HG03045 (cell line): ENCODE measurements at regions not wholly inside any gene's neighbourhood (a gene's known extent, or its start where the extent isn't known, plus 50 kb on each side); places are given as distances from the start of the nearest gene placed in this dataset.
"Not testable (repeated sequence)": the region's sequence is repeated elsewhere in the genome, so short reads cannot be mapped to it uniquely, and the experiment has no call there.

Experiments used
- ATAC-seq: cut with Tn5 transposase; IDR thresholded peaks from one replicate; pipeline ENCODE4 v1.9.1; 2021; ENCODE audit warnings: mild to moderate bottlenecking, moderate library complexity; ENCODE audit not compliant: unreplicated experiment

GRCh38 chr2:156006721-156007618, 325.6 kb downstream of the NR4A2 start:
- no peak for ATAC-seq

DNA sequence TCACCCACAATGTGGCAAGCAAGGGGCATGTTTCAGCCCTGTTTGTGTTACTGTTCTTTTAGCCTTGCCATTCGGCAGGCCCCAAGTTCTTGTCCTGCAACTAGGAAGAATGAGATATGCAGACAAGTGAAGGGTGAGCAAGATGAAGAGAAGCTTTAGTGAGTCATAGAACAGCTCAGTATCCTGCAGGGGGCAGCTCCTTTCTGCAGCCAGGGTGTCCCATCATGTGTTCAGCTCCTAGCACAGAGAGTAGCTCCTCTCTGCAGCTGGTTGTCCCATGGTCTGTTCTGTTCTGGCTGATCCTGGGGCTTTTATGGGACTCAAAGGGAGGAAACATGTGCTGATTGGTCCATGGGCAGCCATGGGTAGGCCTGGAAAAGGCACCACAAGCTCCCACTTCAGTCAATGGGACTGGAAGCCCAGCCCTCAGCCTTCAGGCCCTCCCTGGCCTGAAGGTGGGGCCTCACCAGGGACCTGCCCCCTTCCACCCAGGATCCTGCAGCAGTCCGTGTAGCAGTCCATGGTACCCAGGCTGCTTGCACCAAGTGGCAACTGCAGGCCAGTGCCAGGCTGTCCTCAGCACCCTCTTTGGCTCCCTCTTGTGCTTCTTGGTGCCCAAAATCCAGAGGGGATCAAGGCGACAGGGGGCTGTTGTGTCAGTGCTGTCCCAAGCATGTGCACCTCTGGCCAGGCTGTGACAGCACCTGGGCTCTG, 326.4 kb downstream of the NR4A2 start:
- ATAC-seq, result no peak

DNA sequence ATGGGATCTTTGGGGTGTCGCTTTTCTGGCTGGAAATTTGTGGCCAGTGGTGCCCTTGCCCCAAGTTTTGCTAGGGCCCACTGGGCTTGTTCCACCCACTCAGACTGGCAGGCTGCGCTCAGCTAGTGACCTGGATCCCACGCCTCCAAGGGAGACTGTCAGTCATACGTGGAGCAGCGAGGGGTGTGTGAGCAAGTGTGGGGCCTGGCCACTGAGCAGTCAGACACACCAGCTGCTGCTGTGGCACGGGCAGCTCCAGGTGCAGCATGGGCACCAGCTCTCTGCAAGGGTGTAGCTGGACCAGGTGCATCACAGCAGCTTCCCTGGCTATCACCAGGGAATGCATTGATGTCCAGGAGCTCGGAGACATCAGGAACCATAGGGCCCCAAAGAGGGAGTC, 327.0 kb downstream of the NR4A2 start:
- no peak for ATAC-seq

DNA sequence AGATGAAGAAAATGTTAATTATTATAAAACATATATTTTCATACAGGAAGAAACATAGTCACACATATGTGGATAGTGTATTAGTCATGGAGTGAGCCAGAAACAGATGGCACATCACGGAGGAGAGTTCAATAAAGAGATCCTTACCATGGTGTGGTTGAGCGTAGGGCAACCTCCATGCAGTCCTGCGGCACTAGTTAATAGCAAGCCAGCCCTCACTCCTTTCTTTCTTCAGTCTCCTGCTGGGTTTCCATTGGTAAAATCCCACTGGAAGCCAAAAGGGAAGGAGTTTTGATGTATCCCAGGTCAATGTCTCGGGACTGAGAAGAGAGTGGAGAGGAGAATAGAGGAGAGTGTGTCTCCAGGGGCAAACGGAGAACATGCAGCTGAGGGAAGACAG, 328.1 kb downstream of the NR4A2 start:
- no peak for ATAC-seq

DNA sequence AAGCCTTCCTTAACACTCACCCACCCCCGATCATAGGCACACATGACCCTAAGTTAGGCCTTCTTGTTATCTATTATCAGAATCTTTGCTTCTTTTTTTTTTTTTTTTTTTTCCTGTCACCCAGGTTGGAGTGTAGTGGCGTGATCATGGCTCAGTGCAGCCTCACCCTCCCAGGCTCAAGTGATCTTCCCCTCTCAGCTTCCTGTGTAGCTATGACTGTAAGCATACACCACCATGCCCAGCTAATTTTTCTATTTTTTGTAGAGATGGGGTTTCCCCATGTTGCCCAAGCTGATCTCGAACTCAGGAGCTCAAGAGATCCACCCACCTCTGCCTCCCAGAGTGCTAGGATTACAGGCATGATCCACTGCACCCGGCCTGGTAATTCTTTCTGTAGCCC, 328.7 kb downstream of the NR4A2 start:
- no peak for ATAC-seq

- ATAC-seq, result no peak
Observed at GRCh38 chr2:156001851-156002250, 330.7 kb downstream of the NR4A2 start.

- ATAC-seq, result no peak
Observed at GRCh38 chr2:155997538-155997937, 335.0 kb downstream of the NR4A2 start.

DNA sequence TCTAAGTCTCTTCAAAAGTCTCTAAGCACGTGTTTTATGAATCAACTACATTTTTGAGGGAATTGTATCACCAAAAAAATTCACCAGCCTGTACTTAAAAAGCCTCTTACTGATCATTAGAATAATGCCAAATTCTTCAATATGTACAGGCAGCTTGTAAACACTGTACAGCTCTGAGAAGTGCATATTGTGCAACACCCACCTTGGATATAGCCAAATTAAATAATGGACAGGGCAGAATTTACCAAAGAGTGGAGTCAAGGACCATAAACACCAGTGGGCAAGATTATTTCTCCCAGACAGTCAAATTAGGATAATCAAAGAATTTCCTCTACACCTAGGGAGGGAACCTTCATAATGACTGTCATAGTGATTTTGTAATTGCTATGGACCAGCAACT, 338.2 kb downstream of the NR4A2 start:
- no peak for ATAC-seq

- no peak for ATAC-seq
Observed at GRCh38 chr2:155983845-155984244, 348.7 kb downstream of the NR4A2 start.

- no peak for ATAC-seq
Observed at GRCh38 chr2:155982135-155982534, 350.4 kb downstream of the NR4A2 start.

GRCh38 chr2:155980941-155981560, 351.5 kb downstream of the NR4A2 start:
- no peak for ATAC-seq

DNA sequence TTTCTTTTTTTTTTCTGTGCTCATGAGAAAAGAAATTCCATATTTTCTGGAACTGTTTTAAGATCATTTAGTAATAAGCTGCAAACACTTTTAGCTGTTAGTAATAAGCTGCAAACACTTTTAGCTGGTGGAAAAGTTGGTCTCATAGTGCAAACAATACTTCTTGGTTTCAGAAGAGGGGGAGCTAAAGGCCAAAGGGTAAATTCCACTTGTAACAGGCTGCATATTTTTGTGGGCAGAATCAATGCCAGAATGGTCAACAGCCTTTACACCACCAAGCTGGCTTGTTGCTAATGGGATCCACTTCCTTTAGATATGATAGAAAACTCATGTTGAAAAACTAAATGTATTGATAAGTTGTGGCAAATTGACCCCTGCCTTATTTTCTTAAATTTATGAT, 356.8 kb downstream of the NR4A2 start:
- no peak for ATAC-seq

- ATAC-seq, result no peak
Observed at GRCh38 chr2:155972916-155973315, 359.6 kb downstream of the NR4A2 start.

GRCh38 chr2:155966064-155966471, 366.5 kb downstream of the NR4A2 start:
- not testable (repeated sequence) for ATAC-seq

GRCh38 chr2:155965415-155966063, 367.0 kb downstream of the NR4A2 start:
- no peak for ATAC-seq

- no peak for ATAC-seq
Observed at GRCh38 chr2:155961641-155962040, 370.9 kb downstream of the NR4A2 start.

DNA sequence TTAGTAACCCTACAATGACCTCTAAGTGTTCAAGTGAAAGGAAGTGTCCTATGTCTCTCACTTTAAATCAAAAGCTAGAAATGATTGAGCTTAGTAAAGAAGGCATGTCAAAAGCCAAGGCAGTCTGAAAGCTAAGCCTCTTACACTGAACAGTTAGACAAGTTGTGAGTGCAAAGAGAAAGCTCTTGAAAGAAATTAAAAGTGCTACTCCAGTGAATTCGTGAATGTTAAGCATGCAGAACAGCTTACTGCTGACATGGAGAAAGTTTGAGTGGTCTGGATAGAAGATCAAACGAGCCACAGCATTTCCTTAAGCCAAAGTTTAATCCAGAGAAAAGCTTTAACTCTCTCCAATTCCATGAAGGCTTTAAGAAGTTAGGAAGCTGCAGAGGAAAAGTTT, 373.7 kb downstream of the NR4A2 start:
- no peak for ATAC-seq

- ATAC-seq, result no peak
Observed at GRCh38 chr2:155947069-155947468, 385.5 kb downstream of the NR4A2 start.

- ATAC-seq, result no peak
Observed at GRCh38 chr2:155944218-155944617, 388.3 kb downstream of the NR4A2 start.

DNA sequence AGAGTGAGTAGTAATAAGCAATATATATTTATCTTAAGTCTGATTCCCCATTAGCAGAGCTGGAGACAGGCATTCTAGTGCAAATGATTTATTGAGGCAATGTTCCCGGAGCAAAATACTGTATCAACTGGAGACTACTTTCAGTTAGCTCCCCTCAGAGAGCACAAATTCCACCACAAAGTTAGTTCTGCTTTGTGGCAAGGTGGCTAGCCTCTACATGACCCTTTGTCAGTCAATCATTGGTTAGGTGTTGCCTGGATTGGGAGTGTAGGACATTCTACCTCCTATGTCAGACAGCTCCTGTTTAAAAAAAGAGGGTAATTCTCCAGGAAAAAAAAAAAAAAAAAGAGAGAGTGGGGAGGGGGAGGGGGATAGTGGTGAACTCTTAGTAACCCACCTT, 402.2 kb downstream of the NR4A2 start:
- ATAC-seq, result no peak

GRCh38 chr2:155917380-155917779, 415.1 kb downstream of the NR4A2 start:
- no peak for ATAC-seq
